GM12874 (cell line): ENCODE measurements at regions not wholly inside any gene's neighbourhood (a gene's known extent, or its start where the extent isn't known, plus 50 kb on each side); places are given as distances from the start of the nearest gene placed in this dataset.

Source experiments
- CTCF ChIP-seq: IDR thresholded peaks from 2 replicates; pipeline ENCODE4 v1.5.1; 2011; ENCODE audit warnings: low read depth, mild to moderate bottlenecking, control low read depth, low read length, moderate library complexity; ENCODE audit not compliant: insufficient read depth

DNA sequence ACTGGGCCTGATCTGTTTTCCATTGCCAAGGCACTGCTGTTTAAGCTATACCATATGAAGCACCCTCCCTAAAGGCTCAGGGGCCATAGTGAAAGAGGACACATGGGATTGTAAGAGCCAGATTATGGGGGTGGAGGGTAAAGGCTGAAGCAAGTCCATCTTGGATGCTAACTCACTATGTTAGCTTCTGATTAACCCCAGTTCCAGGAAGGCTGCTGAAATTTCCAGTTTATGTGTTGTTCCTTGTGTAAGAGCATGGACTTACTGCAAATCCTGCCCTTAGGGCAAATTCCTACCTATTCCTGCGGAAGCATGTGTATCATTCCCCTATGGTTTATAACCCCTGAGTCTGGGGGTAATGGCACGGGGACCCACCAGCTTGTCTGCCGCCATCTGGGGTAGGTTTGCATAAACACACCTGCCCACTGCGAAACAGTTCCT is 91.8 kb upstream of the SERBP1 start:
- no peak for TF ChIP-seq CTCF

DNA sequence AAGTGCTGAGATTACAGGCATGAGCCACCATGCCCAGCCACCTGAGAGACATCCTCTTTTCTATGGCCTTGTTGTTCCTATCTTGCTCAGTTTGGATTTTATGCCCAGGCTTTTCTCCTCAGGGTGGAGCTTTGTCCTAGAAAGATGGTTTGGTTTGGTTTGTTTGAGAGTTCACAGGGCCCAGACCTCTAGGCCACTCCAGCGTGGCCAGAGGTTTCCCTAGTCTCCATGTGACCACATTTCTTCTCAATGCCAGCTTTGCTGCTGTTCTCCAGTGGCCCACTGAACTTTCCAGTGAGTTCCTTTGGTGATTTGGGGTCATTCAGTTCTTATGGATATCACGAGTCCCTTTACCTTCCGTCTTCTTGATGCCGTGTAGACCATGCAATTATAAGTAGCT is 92.6 kb upstream of the SERBP1 start:
- no peak for TF ChIP-seq CTCF

DNA sequence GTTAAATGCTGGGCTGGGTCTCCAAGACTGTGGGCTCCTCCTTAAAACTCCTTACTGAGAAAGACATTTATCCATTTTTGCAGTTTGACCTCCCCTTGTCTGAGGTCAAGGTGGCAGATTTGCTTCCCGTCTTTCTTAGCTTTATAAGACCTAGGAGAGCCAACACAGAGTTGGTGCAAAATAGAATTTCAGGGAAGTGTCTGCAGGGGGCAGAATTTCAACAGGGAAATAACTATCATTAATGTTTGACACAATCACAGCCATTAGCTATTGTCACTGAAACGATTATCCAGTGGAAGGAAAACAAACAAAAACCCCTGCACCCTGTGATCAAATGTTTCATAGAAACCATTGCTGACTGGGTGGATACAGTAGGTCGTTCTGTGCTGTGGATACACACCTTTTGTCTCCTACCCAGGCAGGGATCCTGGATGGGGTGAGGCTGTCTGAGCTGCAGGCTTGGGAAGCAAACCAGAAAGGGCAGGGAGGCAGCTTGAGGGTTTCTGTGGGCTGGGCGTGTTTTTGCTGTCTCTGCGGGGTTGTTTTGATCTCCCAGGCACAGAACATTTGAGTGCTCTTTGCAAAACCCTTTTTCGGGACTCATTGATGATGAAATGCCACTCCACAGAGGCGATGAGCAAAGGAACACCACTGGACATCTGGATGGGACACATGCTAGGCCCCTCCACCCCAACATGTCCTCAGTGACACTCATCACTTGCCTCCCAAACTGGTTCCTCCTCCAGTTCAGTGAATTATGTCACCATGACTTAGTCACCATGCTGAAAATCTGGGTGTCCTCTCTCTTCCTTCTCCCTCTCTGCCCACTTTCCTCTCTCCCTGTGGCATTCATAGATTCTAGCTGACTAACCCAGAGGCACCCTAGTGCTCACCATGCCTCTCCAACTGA is 94.2 kb upstream of the SERBP1 start:
- no peak for TF ChIP-seq CTCF

DNA sequence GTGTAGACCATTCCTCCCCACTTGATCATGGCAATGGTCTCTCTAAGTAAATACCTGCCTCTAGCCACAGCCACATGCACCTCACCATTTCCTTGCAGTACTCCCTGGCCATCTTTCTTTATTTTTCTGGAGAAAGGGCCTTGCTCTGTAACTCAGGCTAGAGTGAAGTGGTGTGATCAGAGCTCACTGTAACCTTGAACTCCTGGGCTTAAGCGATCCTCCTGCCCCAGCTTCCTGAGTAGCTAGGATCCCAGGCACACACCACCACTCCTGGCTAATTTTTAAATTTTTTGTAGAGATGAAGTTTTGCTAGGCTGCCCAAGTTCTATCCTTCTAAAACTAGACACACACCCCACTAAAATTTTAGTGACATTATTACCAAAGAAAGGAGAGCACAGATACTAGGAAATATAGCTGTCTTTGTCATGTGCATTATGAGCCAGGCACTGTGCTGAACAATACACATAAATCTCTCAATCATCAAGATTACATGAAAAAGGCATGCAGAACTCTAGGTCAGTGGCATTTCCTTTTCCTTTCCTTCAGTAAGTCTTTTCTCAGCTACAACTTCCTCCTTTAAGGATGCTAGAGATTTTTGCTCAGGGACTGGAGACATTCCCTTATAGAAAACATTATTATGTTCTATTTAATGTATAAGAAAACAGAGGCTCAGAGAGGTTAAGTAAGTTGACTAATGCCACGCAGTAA is 95.0 kb upstream of the SERBP1 start:
- no peak for TF ChIP-seq CTCF

DNA sequence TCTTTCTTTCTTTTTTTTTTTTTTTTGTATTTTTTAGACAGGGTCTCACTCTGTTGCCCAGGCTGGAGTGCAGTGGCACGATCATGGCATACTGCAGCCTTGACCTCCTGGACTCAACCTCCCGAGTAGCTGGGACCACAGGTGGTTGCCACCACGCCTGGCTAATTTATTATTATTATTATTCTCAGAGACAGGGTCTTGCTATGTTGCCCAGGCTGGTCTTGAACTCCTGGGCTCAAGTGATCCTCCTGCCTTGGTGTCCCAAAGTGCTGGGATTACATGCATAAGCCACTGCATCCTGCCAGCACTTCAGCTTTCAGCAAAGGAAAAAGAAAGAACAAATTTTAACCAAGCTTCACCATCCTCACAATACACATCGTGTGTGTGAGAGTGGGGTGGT is 97.9 kb upstream of the SERBP1 start:
- TF ChIP-seq CTCF: no peak

- TF ChIP-seq CTCF: no peak
These were observed 99.9 kb upstream of the SERBP1 start for GRCh38 chr1:67530071-67530470.

DNA sequence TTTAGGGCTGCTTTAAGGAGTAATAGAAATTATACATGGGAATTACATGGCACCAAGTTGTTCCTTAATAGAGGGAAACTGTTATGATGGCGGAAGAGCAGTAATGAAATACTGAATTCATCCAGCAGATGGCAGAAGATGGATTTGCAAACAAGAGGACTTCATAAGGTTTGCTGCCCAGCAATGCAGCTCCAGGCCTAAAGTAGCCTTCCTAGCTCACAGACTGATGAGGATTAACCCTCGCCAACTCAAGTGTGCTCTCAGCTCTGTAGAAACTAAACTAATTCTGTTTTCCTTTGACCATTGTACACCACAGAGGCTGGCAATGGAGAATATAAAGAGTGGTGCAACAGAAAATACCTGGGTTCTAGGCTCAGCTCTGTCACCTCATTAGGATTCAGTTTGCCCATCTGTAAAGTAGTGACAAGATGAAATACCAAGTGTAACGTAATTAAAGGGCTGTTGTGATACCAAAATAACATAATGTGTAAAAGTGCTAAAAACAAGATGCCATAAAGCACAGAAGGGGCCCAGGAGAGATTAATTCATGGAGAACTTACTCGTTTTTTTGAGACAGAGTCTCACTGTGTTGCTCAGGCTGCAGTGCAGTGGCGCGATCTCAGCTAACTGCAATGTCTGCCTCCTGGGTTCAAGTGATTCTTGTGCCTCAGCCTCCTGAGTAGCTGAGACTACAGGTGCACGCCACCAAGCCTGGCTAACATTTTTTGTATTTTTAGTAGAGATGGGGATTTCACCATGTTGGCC is 102.4 kb upstream of the SERBP1 start:
- peak; percentile 53 for TF ChIP-seq CTCF
